ENCODE measurements at regions not wholly inside any gene's neighbourhood (a gene's known extent, or its start where the extent isn't known, plus 50 kb on each side); places are given as distances from the start of the nearest gene placed in this dataset.

GRCh38 chr7:32163896-32164295, 93.7 kb upstream of the PDE1C start:
- H3K4me1 Mint-ChIP-seq (ENCODE audit: insufficient read depth, unreplicated experiment), result peaks cover 9% of the 10 kb centered on the region
- no peak for TF ChIP-seq CTCF (IDR thresholded peaks at IDR 0.05; ENCODE audit: unreplicated experiment)
- no TSS peak for BruUV-seq (replicated peaks)
- H3K36me3 Mint-ChIP-seq (ENCODE audit: insufficient read depth, unreplicated experiment), result no peaks in the 10 kb centered on the region
- no peaks in the 10 kb centered on the region for H3K9me3 Mint-ChIP-seq (ENCODE audit: unreplicated experiment)
- POLR2A ChIA-PET, result no interaction called here
- H3K27ac Mint-ChIP-seq (ENCODE audit: low read depth, unreplicated experiment), result no peak overlapping the region
- no peaks in the 10 kb centered on the region for H3K27me3 Mint-ChIP-seq (ENCODE audit: insufficient read depth, unreplicated experiment)
- intact Hi-C loops (cut with micrococcal nuclease), result loop anchor here (1.0 to 5.0 kb wide), 8 partner anchors 40 to 420 kb away; no protein-coding TSS in a partner anchor
- no peak for DNase-seq (ENCODE audit: unreplicated experiment)
- H3K4me3 Mint-ChIP-seq (ENCODE audit: unreplicated experiment), result no peak overlapping the region
- CTCF ChIA-PET, result interaction anchor here (0.5 to 4.7 kb wide), 21 partner anchors 10 to 1298 kb away, joined by 3 to 40 read pairs (median 4); no protein-coding TSS in a partner anchor

GRCh38 chr7:32163141-32163806, 93.1 kb upstream of the PDE1C start:
- POLR2A ChIA-PET, result interaction anchor here (0.5 to 0.9 kb wide), 2 partner anchors 279 to 391 kb away, joined by 3 read pairs; no protein-coding TSS in a partner anchor

GRCh38 chr7:32161708-32162107, 91.5 kb upstream of the PDE1C start:
- ChIA-PET POLR2A (no interaction called here), CTCF (interaction anchor here (0.6 to 1.7 kb wide), 5 partner anchors 16 to 601 kb away, joined by 3 to 5 read pairs (median 4); no protein-coding TSS in a partner anchor)
- peak; percentile 29 for DNase-seq (ENCODE audit: unreplicated experiment)
- H3K4me1 Mint-ChIP-seq (ENCODE audit: insufficient read depth, unreplicated experiment), result peaks cover 9% of the 10 kb centered on the region
- no peak for TF ChIP-seq CTCF (IDR thresholded peaks at IDR 0.05; ENCODE audit: unreplicated experiment)
- intact Hi-C loops (cut with micrococcal nuclease), result loop anchor here (2.0 to 5.0 kb wide), 2 partner anchors 69 to 119 kb away; no protein-coding TSS in a partner anchor
- H3K9me3 Mint-ChIP-seq (ENCODE audit: unreplicated experiment), result no peaks in the 10 kb centered on the region
- H3K27me3 Mint-ChIP-seq (ENCODE audit: insufficient read depth, unreplicated experiment), result no peaks in the 10 kb centered on the region
- H3K4me3 Mint-ChIP-seq (ENCODE audit: unreplicated experiment), result no peak overlapping the region
- no peak overlapping the region for H3K27ac Mint-ChIP-seq (ENCODE audit: low read depth, unreplicated experiment)
- BruUV-seq (replicated peaks), result no TSS peak
- H3K36me3 Mint-ChIP-seq (ENCODE audit: insufficient read depth, unreplicated experiment), result no peaks in the 10 kb centered on the region

More at GRCh38 chr7:32163141-32163806, 93.1 kb upstream of the PDE1C start:
- Mint-ChIP-seq H3K9me3 (ENCODE audit: unreplicated experiment) (no peaks in the 10 kb centered on the region), H3K27me3 (ENCODE audit: insufficient read depth, unreplicated experiment) (no peaks in the 10 kb centered on the region), H3K27ac (ENCODE audit: low read depth, unreplicated experiment) (peak overlapping the region; percentile 74), H3K4me3 (ENCODE audit: unreplicated experiment) (no peak overlapping the region), H3K4me1 (ENCODE audit: insufficient read depth, unreplicated experiment) (peaks cover 9% of the 10 kb centered on the region), H3K36me3 (ENCODE audit: insufficient read depth, unreplicated experiment) (no peaks in the 10 kb centered on the region)
- BruUV-seq (replicated peaks), result TSS peak; percentile 67
- CTCF ChIA-PET, result interaction anchor here (0.5 to 4.7 kb wide), 15 partner anchors 10 to 435 kb away, joined by 3 to 40 read pairs (median 5); no protein-coding TSS in a partner anchor
- peak; percentile 86 for DNase-seq (ENCODE audit: unreplicated experiment)
- intact Hi-C loops (cut with micrococcal nuclease), result loop anchor here (2.0 to 5.0 kb wide), 2 partner anchors 70 to 121 kb away; no protein-coding TSS in a partner anchor
- no peak for TF ChIP-seq CTCF (IDR thresholded peaks at IDR 0.05; ENCODE audit: unreplicated experiment)

All from MCF 10A (cell line).